OCI-LY1 (cell line): ENCODE measurements at regions not wholly inside any gene's neighbourhood (a gene's known extent, or its start where the extent isn't known, plus 50 kb on each side); places are given as distances from the start of the nearest gene placed in this dataset.
A peak's percentile ranks its signal among the peaks of the same experiment; 100 is the strongest.
"Not testable (repeated sequence)": the region's sequence is repeated elsewhere in the genome, so short reads cannot be mapped to it uniquely, and the experiment has no call there.

ENCODE experiments used
- H2AFZ ChIP-seq: fragments of 200-600 bp; sonication (generic), shearing (Covaris generic); 2 replicates; pipeline ENCODE4 v1.6.0; 2014; ENCODE audit warnings: antibody characterized with exemption, mild to moderate bottlenecking, low read length
- H3F3A ChIP-seq: fragments of 200-600 bp; sonication (generic), shearing (Covaris generic); 2 replicates; pipeline ENCODE4 v1.6.0; 2014; ENCODE audit warnings: mild to moderate bottlenecking, antibody characterized with exemption, low read length, moderate library complexity; ENCODE audit not compliant: insufficient read depth
- H3K27ac ChIP-seq: fragments of 200-600 bp; sonication (generic); 2 replicates; pipeline ENCODE4 v1.5.1; 2014; ENCODE audit warnings: low read length, mixed run types, mild to moderate bottlenecking, low read depth; ENCODE audit not compliant: poor library complexity, severe bottlenecking
- H3K27me3 ChIP-seq: fragments of 200-600 bp; sonication (generic); 2 replicates; pipeline ENCODE4 v1.6.0; 2014; ENCODE audit warnings: antibody characterized with exemption, mild to moderate bottlenecking, low read length, moderate library complexity; ENCODE audit not compliant: insufficient read depth
- H3K36me3 ChIP-seq: fragments of 200-600 bp; sonication (generic); 2 replicates; pipeline ENCODE4 v1.6.1; 2014; ENCODE audit warnings: mild to moderate bottlenecking, antibody characterized with exemption, low read length, moderate library complexity, mixed read lengths; ENCODE audit not compliant: insufficient read depth
- H3K4me1 ChIP-seq: fragments of 200-600 bp; sonication (generic); 2 replicates; pipeline ENCODE4 v1.5.1; 2014; ENCODE audit warnings: mild to moderate bottlenecking, low read length, moderate library complexity; ENCODE audit not compliant: insufficient read depth, severe bottlenecking
- H3K4me2 ChIP-seq: fragments of 200-600 bp; sonication (generic), shearing (Covaris generic); 2 replicates; pipeline ENCODE4 v1.6.1; 2014; ENCODE audit warnings: low read length
- H3K4me3 ChIP-seq: fragments of 200-600 bp; sonication (generic); 2 replicates; pipeline ENCODE4 v1.5.1; 2014; ENCODE audit warnings: low read length, low read depth, mild to moderate bottlenecking, mixed read lengths; ENCODE audit not compliant: poor library complexity, severe bottlenecking
- H3K79me2 ChIP-seq: fragments of 200-600 bp; shearing (Covaris generic); 2 replicates; pipeline ENCODE4 v1.6.1; 2016; ENCODE audit warnings: mixed run types, low read length, mixed read lengths; ENCODE audit not compliant: insufficient read depth
- H3K9ac ChIP-seq: fragments of 200-600 bp; sonication (generic), shearing (Covaris generic); 2 replicates; pipeline ENCODE4 v1.6.1; 2014; ENCODE audit warnings: mild to moderate bottlenecking, low read length, mixed read lengths
- H3K9me2 ChIP-seq: fragments of 200-600 bp; sonication (generic), shearing (Covaris generic); 2 replicates; pipeline ENCODE4 v1.6.1; 2014; ENCODE audit warnings: low read depth, mild to moderate bottlenecking, low read length, mixed read lengths
- H3K9me3 ChIP-seq: fragments of 200-600 bp; shearing (Covaris generic); 2 replicates; pipeline ENCODE4 v1.6.1; 2014; ENCODE audit warnings: low read length, mixed read lengths
- H4K20me1 ChIP-seq: fragments of 200-600 bp; sonication (generic), shearing (Covaris generic); 2 replicates; pipeline ENCODE4 v1.6.0; 2016; ENCODE audit warnings: mild to moderate bottlenecking, low read length; ENCODE audit not compliant: insufficient read depth
- CTCF ChIP-seq: fragments of 200-600 bp; sonication (generic), shearing (Covaris generic); IDR thresholded peaks from 2 replicates; pipeline ENCODE4 v1.5.1; 2017; ENCODE audit warnings: mild to moderate bottlenecking, antibody characterized with exemption, low read length, moderate library complexity, mixed read lengths
- EZH2 ChIP-seq: fragments of 200-600 bp; sonication (generic), shearing (Covaris generic); IDR thresholded peaks from 2 replicates; pipeline ENCODE4 v1.8.0; 2017; ENCODE audit warnings: borderline replicate concordance, mixed run types, mild to moderate bottlenecking, antibody characterized with exemption, low read length, moderate library complexity, mixed read lengths

- no peaks in the 10 kb centered on the region for H3K79me2 ChIP-seq
- TF ChIP-seq EZH2 (no peak), CTCF (no peak)
These were observed 108.0 kb upstream of the TMTC1 start for GRCh38 chr12:29891792-29892191.

GRCh38 chr12:29889737-29890136 lies 106.0 kb upstream of the TMTC1 start:
- Histone ChIP-seq H3K4me2 (no peak overlapping the region), H3K9me2 (no peaks in the 10 kb centered on the region), H3K36me3 (no peaks in the 10 kb centered on the region), H3K4me1 (no peaks in the 10 kb centered on the region), H3K9ac (no peak overlapping the region), H4K20me1 (no peaks in the 10 kb centered on the region), H3K4me3 (no peak overlapping the region), H3K9me3 (no peaks in the 10 kb centered on the region), H3K27ac (no peak overlapping the region), H3K27me3 (no peaks in the 10 kb centered on the region), H3K79me2 (no peaks in the 10 kb centered on the region), H3F3A (no peaks in the 10 kb centered on the region), H2AFZ (no peak overlapping the region)
- TF ChIP-seq EZH2: no peak
- peak; percentile 49 for TF ChIP-seq CTCF

More at GRCh38 chr12:29891792-29892191, 108.0 kb upstream of the TMTC1 start:
- no peak overlapping the region for H3K4me2 ChIP-seq
- H3K9me3 ChIP-seq: no peaks in the 10 kb centered on the region
- no peaks in the 10 kb centered on the region for H3K9me2 ChIP-seq
- no peaks in the 10 kb centered on the region for H3K36me3 ChIP-seq
- no peak overlapping the region for H3K9ac ChIP-seq
- no peaks in the 10 kb centered on the region for H3K27me3 ChIP-seq
- no peak overlapping the region for H2AFZ ChIP-seq
- no peak overlapping the region for H3K4me3 ChIP-seq
- H3K27ac ChIP-seq: no peak overlapping the region
- no peaks in the 10 kb centered on the region for H4K20me1 ChIP-seq
- H3K4me1 ChIP-seq: no peaks in the 10 kb centered on the region
- no peaks in the 10 kb centered on the region for H3F3A ChIP-seq

GRCh38 chr12:29888777-29889176 lies 105.0 kb upstream of the TMTC1 start:
- no peak overlapping the region for H2AFZ ChIP-seq
- H3K4me1 ChIP-seq: no peaks in the 10 kb centered on the region
- H3K4me2 ChIP-seq: no peak overlapping the region
- H3K9me3 ChIP-seq: no peaks in the 10 kb centered on the region
- no peak overlapping the region for H3K27ac ChIP-seq
- no peak for TF ChIP-seq EZH2
- TF ChIP-seq CTCF: no peak
- H3K36me3 ChIP-seq: no peaks in the 10 kb centered on the region
- H4K20me1 ChIP-seq: no peaks in the 10 kb centered on the region
- no peaks in the 10 kb centered on the region for H3F3A ChIP-seq
- no peaks in the 10 kb centered on the region for H3K27me3 ChIP-seq
- H3K9me2 ChIP-seq: no peaks in the 10 kb centered on the region
- H3K9ac ChIP-seq: no peak overlapping the region
- no peaks in the 10 kb centered on the region for H3K79me2 ChIP-seq
- no peak overlapping the region for H3K4me3 ChIP-seq

GRCh38 chr12:29884957-29885356 lies 101.2 kb upstream of the TMTC1 start:
- not testable (repeated sequence) for H3K9ac ChIP-seq, H4K20me1 ChIP-seq, H3K4me2 ChIP-seq, H3K36me3 ChIP-seq, H3K4me3 ChIP-seq, H3K27me3 ChIP-seq, H3K4me1 ChIP-seq, H3K79me2 ChIP-seq, H3K9me2 ChIP-seq, H2AFZ ChIP-seq, H3F3A ChIP-seq, H3K27ac ChIP-seq, H3K9me3 ChIP-seq
